ENCODE measurements at regions not wholly inside any gene's neighbourhood (a gene's known extent, or its start where the extent isn't known, plus 50 kb on each side); places are given as distances from the start of the nearest gene placed in this dataset.
A peak's percentile ranks its signal among the peaks of the same experiment; 100 is the strongest.
"Not testable (repeated sequence)": the region's sequence is repeated elsewhere in the genome, so short reads cannot be mapped to it uniquely, and the experiment has no call there.

DNA sequence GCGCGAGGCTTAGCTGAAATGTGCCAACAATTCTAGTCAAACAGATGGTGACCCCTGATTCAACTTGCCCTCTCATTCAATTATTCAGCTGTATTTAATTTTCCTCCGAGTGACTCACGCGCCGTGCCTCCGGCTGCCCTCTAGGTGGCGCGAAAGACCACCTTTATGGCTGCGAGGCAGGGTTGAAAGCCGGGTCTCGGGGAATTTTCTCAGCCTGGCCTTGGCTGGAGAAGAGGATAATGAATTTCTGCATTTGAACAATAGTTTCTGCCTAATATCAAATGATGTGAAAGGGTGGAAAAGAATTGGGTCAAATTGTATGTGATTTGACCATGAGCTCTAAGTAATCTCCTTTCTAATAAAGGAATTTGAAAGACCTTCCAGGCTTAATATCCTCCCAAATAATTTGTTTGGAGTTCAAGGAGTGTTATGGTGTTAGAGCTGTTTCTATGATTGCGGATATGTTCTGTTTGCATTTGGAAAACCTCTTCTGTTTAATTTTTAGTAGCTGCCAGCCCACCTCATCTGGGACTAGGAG lies 310.9 kb downstream of the ZNF536 start:
- no peak overlapping the region for H3K4me3 ChIP-seq (ENCODE audit: low read depth, low read length)
- peak; percentile 95 for TF ChIP-seq CTCF (conservative IDR thresholded peaks at IDR 0.05; ENCODE audit: low read depth, low read length)
- peak; percentile 87 for DNase-seq (ENCODE audit: low read depth)

GRCh38 chr19:30682146-30682998 lies 310.2 kb downstream of the ZNF536 start:
- no peak for DNase-seq (ENCODE audit: low read depth)
- no peak for TF ChIP-seq CTCF (conservative IDR thresholded peaks at IDR 0.05; ENCODE audit: low read depth, low read length)

GRCh38 chr19:30681162-30682100 lies 309.2 kb downstream of the ZNF536 start:
- DNase-seq (ENCODE audit: low read depth), result no peak
- no peak overlapping the region for H3K4me3 ChIP-seq (ENCODE audit: low read depth, low read length)
- no peak for TF ChIP-seq CTCF (conservative IDR thresholded peaks at IDR 0.05; ENCODE audit: low read depth, low read length)

More at GRCh38 chr19:30682146-30682998, 310.2 kb downstream of the ZNF536 start:
- no peak overlapping the region for H3K4me3 ChIP-seq (ENCODE audit: low read depth, low read length)

- H3K4me3 ChIP-seq (ENCODE audit: low read depth, low read length); DNase-seq (ENCODE audit: low read depth): not testable (repeated sequence)
Measured at GRCh38 chr19:30680399-30680798, 308.2 kb downstream of the ZNF536 start.

DNA sequence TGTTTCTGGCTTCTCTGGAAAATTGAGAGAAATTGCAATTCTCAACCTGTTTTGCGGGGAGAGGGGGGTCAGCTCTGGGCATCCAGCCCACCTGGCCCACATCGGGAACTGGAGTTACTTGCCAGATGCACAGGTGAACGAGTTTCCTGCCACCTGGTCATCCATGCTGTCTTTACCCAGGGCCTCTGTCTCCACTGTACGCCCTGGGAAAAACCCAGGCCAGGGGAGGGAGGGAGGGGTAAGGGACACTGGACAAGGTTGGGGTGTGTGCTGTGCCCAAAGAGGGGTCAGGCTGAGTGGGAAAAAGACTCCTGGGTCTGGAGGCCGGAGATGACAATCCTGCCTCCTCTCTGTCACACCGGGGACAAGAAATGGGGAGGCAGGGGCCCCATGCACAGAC lies 307.6 kb downstream of the ZNF536 start:
- no peak for TF ChIP-seq CTCF (conservative IDR thresholded peaks at IDR 0.05; ENCODE audit: low read depth, low read length)
- H3K4me3 ChIP-seq (ENCODE audit: low read depth, low read length), result no peak overlapping the region
- no peak for DNase-seq (ENCODE audit: low read depth)

DNA sequence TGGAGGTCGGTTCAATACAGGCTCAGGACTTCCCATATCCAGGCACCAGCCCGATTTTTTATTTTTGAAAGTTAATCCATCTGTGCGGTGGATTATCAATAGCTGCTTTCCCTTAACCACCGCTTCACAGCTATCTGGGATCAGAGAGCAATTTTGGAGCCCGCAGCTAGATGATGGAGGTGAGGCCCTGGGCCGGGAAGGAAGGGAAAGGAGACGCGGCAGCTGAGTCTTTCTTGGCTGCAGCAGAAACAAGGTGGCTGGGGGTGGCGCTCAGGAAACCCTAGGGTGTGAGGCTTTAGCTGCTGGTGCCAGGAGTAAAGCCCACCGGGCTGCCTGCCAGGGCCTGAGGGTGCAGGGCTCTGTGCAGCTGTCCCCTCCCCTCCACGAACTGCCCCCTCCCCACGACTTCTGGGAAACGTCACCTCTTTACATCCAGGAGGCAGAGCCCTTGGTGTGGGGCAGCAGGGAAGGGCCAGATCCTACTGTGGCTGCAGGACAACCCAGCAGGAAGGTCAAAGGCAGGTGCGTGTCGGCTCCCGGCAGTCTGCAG lies 307.0 kb downstream of the ZNF536 start:
- TF ChIP-seq CTCF (conservative IDR thresholded peaks at IDR 0.05; ENCODE audit: low read depth, low read length), result no peak

DNA sequence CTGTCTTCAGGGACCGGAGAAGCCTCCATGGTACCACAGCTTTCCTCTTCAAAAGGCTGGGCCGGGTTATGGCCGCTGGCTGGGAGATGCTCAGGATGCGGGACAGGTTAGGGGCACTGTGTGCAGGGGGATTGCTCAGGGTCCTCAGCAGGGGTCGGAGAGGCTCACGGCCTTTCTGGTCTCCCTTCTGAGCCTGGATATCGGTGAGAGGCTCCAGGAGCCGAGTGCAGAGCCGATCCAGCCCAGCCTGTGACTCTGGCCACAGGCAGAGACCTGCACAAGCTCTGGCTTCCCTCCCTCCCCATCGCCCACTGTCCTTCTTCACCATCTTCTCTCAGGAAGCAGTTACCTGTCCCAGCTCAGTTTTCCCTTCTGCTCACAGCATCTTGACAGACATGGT lies 306.0 kb downstream of the ZNF536 start:
- no peak for DNase-seq (ENCODE audit: low read depth)
- H3K4me3 ChIP-seq (ENCODE audit: low read depth, low read length), result no peak overlapping the region
- no peak for TF ChIP-seq CTCF (conservative IDR thresholded peaks at IDR 0.05; ENCODE audit: low read depth, low read length)

More for the DNA sequence above, 307.0 kb downstream of the ZNF536 start:
- DNase-seq (ENCODE audit: low read depth), result no peak
- no peak overlapping the region for H3K4me3 ChIP-seq (ENCODE audit: low read depth, low read length)

All from choroid plexus epithelial cell (primary cell).